Gastrocnemius medialis (tissue), 4 donors: ENCODE measurements at regions not wholly inside any gene's neighbourhood (a gene's known extent, or its start where the extent isn't known, plus 50 kb on each side); places are given as distances from the start of the nearest gene placed in this dataset.
"Not testable (repeated sequence)": the region's sequence is repeated elsewhere in the genome, so short reads cannot be mapped to it uniquely, and the experiment has no call there.

Experiments
- ATAC-seq, 2 donors: fragments of 150-250 bp; one replicate each; pipeline ENCODE4 v1.9.1; 2016
- DNase-seq, 2 donors: peaks; one replicate each; pipeline ENCODE4 v3.0.0-alpha.2; 2019
- H3K27ac ChIP-seq, 4 donors: fragments of 200-600 bp; sonication (generic); 1 replicate in 1 of 4; 2 replicates in 3 of 4; pipeline ENCODE4 v1.5.1; 2016 to 2018; ENCODE audit warnings: mild to moderate bottlenecking in 2 of 4, moderate library complexity in 1 of 4
- H3K27me3 ChIP-seq, 3 donors: fragments of 200-600 bp; sonication (generic) in 2 of 3; 1 replicate in 1 of 3; 2 replicates in 2 of 3; pipeline versions ENCODE4 v1.5.1 to v1.6.0; 2016 to 2019; ENCODE audit warnings: mild to moderate bottlenecking in 1 of 3, moderate library complexity in 1 of 3
- H3K36me3 ChIP-seq, 2 donors: fragments of 200-600 bp; sonication (generic) in 1 of 2; one replicate each; pipeline ENCODE4 v1.5.1; 2017 to 2018
- H3K4me1 ChIP-seq, 2 donors: fragments of 200-600 bp; sonication (generic) in 1 of 2; one replicate each; pipeline ENCODE4 v1.5.1; 2016 to 2017; ENCODE audit warnings: mild to moderate bottlenecking in 2 of 2
- H3K4me3 ChIP-seq, 4 donors: fragments of 200-600 bp; sonication (generic) in 3 of 4; 1 replicate in 1 of 4; 2 replicates in 3 of 4; pipeline ENCODE4 v1.5.1; 2016 to 2019; ENCODE audit warnings: mild to moderate bottlenecking in 2 of 4
- H3K9me3 ChIP-seq, 3 donors: fragments of 200-600 bp; sonication (generic) in 2 of 3; 1 replicate in 1 of 3; 2 replicates in 2 of 3; pipeline ENCODE4 v1.5.1; 2016 to 2019
- CTCF ChIP-seq, 5 experiments: fragments of 450-650 bp in 3 of 5; fragments of 200-600 bp in 2 of 5; sonication (generic) in 2 of 5; IDR thresholded peaks in 4 of 5; conservative IDR thresholded peaks in 1 of 5; 1 replicate in 4 of 5; 2 replicates in 1 of 5; pipeline ENCODE4 v1.5.1; 2016 to 2019; ENCODE audit warnings: antibody characterized with exemption in 5 of 5, mild to moderate bottlenecking in 3 of 5, moderate library complexity in 3 of 5
- POLR2A ChIP-seq, 2 donors: fragments of 450-650 bp; IDR thresholded peaks; one replicate each; pipeline ENCODE4 v1.6.1; 2017; ENCODE audit warnings: antibody characterized with exemption in 2 of 2, mild to moderate bottlenecking in 2 of 2, moderate library complexity in 2 of 2
- in situ Hi-C, 4 donors: fragments of 200-750 bp; cut with MboI; loops; one replicate each; pipeline versions ENCODE4 v1.15.0 to v1.8.0; 2017; ENCODE audit warnings: low sequenced_read_pairs in 4 of 4
- intact Hi-C: fragments of 100-400 bp; cut with DNase I; formaldehyde crosslinking; loops from one replicate; pipeline ENCODE4 v1.15.1; 2023; ENCODE audit warnings: low total_unique reads

DNA sequence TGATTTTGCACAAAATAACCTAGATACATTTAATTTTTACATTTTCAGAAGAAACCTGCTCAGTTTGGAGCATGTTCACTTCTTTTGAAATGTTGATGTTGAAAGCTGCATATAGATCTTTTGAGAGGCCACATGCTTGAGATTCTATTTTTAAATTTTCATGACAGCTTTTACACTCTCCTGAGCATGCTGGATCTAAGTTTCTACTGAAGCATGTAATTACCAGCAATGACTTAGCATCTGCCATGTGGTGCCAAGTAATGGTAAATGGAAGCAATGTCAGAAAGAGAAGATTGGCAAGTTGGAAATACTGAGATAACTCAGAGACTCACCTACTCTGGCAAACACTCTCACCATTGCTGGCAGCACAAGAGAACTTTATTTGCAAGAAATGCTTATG is 310.6 kb downstream of the NSUN3 start:
- no peaks in the 10 kb centered on the region for H3K4me1 ChIP-seq
- H3K4me3 ChIP-seq: no peak overlapping the region
- DNase-seq (no peak), ATAC-seq (no peak)
- in situ Hi-C loops (no loop called here), intact Hi-C loops (no loop called here)
- no peak overlapping the region for H3K27ac ChIP-seq
- H3K36me3 ChIP-seq: no peaks in the 10 kb centered on the region
- H3K9me3 ChIP-seq: no peaks in the 10 kb centered on the region
- H3K27me3 ChIP-seq: no peaks in the 10 kb centered on the region
- no peak for TF ChIP-seq POLR2A (IDR thresholded peaks at IDR 0.05)

DNA sequence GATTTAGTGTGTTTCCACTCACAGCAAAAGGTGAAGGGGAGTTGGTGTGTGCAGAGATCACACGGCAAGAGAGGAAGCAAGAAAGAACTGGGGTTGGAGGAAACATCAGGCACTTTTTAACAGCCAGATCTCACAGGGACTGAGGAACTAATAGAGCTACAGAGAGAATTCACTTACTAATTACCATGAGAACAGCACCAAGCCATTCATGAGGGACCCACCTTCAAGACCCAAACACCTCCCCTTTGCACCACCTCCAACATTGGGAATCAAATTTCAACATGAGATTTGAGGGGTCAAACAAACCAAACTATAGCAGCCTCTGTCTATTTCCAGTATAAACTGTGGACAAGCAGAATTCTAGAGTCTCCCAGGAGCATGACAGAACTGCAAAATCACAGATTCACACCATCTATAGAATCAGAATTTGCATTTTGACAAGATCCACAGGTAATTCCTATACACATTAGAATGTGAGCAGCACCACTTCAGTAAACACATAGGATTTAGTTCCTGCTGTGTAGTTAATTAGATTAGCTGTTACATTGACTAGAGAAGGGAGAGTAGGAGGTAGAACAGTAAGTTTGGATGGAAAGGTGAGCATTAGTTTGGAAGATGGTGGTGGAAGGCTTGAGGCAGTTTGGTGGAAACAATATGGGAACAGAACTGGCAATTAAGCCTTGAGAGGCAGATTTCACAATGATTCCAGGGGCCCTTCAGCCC is 311.7 kb downstream of the NSUN3 start:
- no peaks in the 10 kb centered on the region for H3K9me3 ChIP-seq
- intact Hi-C loops: no loop called here
- TF ChIP-seq CTCF (IDR thresholded peaks at IDR 0.05 in 4 of 5, conservative IDR thresholded peaks at IDR 0.05 in 1 of 5) (no peak), POLR2A (IDR thresholded peaks at IDR 0.05) (no peak)
- H3K4me1 ChIP-seq: no peaks in the 10 kb centered on the region
- H3K4me3 ChIP-seq: no peak overlapping the region
- in situ Hi-C loops: no loop called here
- H3K27ac ChIP-seq: no peak overlapping the region
- DNase-seq (no peak), ATAC-seq (no peak)
- no peaks in the 10 kb centered on the region for H3K36me3 ChIP-seq
- no peaks in the 10 kb centered on the region for H3K27me3 ChIP-seq

- H3K9me3 ChIP-seq, in situ Hi-C loops, DNase-seq, H3K27ac ChIP-seq, H3K27me3 ChIP-seq, intact Hi-C loops, H3K4me1 ChIP-seq, H3K4me3 ChIP-seq, H3K36me3 ChIP-seq, ATAC-seq: not testable (repeated sequence)
Observed at GRCh38 chr3:94377123-94377696, 314.3 kb downstream of the NSUN3 start.

- intact Hi-C loops, H3K27me3 ChIP-seq, H3K9me3 ChIP-seq, in situ Hi-C loops, H3K4me1 ChIP-seq, ATAC-seq, H3K36me3 ChIP-seq, H3K27ac ChIP-seq, DNase-seq, H3K4me3 ChIP-seq: not testable (repeated sequence)
Observed at GRCh38 chr3:94377863-94378262, 315.0 kb downstream of the NSUN3 start.

GRCh38 chr3:94378322-94378721 is 315.5 kb downstream of the NSUN3 start:
- in situ Hi-C loops: no loop called here
- no peaks in the 10 kb centered on the region for H3K9me3 ChIP-seq
- H3K27me3 ChIP-seq: no peaks in the 10 kb centered on the region
- H3K36me3 ChIP-seq: no peaks in the 10 kb centered on the region
- no peaks in the 10 kb centered on the region for H3K4me1 ChIP-seq
- H3K27ac ChIP-seq: no peak overlapping the region
- ATAC-seq (no peak), DNase-seq (no peak)
- TF ChIP-seq POLR2A (IDR thresholded peaks at IDR 0.05) (no peak), CTCF (IDR thresholded peaks at IDR 0.05 in 4 of 5, conservative IDR thresholded peaks at IDR 0.05 in 1 of 5) (no peak)
- intact Hi-C loops: no loop called here
- H3K4me3 ChIP-seq: no peak overlapping the region

DNA sequence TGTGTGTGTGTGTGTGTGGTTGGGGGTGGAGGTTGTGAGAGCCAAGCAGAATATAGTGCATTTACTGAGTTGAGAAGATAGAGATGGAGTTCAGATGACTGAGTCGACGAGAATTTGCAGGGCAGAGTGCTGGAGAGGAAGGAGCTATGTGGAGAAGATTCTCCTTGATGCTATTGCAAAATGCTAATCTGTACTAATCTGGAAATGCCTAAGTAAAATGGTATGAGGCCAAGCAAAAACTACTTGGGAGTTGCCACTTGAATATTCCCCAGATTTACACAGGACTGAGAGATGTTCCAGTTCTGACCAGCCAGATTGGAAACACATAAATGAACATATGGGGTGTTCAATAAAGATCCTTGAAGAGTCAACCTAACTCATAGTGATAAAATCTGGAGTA is 316.4 kb downstream of the NSUN3 start:
- no peak for DNase-seq
- intact Hi-C loops: no loop called here
- in situ Hi-C loops: no loop called here
- no peak for TF ChIP-seq CTCF (IDR thresholded peaks at IDR 0.05 in 4 of 5, conservative IDR thresholded peaks at IDR 0.05 in 1 of 5)
- TF ChIP-seq POLR2A (IDR thresholded peaks at IDR 0.05): no peak
- Histone ChIP-seq H3K4me1 (no peaks in the 10 kb centered on the region), H3K36me3 (no peaks in the 10 kb centered on the region), H3K9me3 (no peaks in the 10 kb centered on the region), H3K4me3 (no peak overlapping the region), H3K27me3 (no peaks in the 10 kb centered on the region), H3K27ac (no peak overlapping the region)
- no peak for ATAC-seq
